Liver (tissue), 3 donors: ENCODE measurements at regions not wholly inside any gene's neighbourhood (a gene's known extent, or its start where the extent isn't known, plus 50 kb on each side); places are given as distances from the start of the nearest gene placed in this dataset.

Experiments
- ATF3 ChIP-seq: IDR thresholded peaks from 2 replicates; pipeline ENCODE4 v1.6.1; 2016; ENCODE audit warnings: antibody characterized with exemption
- CTCF ChIP-seq: fragments of 150-350 bp; IDR thresholded peaks from 2 replicates; pipeline ENCODE4 v1.5.1; 2017; ENCODE audit warnings: improper control_type of control experiment, low read depth, low read length; ENCODE audit not compliant: missing input control
- FOXA1 ChIP-seq: IDR thresholded peaks from 2 replicates; pipeline ENCODE4 v1.6.1; 2016; ENCODE audit warnings: antibody characterized with exemption
- HNF4A ChIP-seq, 2 donors: conservative IDR thresholded peaks; 2 replicates each; pipeline ENCODE4 v1.6.1; 2016; ENCODE audit warnings: antibody characterized with exemption in 2 of 2, mild to moderate bottlenecking in 2 of 2
- JUND ChIP-seq, 2 donors: IDR thresholded peaks; 2 replicates each; pipeline ENCODE4 v1.6.1; 2016; ENCODE audit warnings: antibody characterized with exemption in 2 of 2
- MAX ChIP-seq: IDR thresholded peaks from 2 replicates; pipeline ENCODE4 v1.6.1; 2016; ENCODE audit warnings: antibody characterized with exemption
- RAD21 ChIP-seq, 2 donors: IDR thresholded peaks; 2 replicates each; pipeline ENCODE4 v1.6.1; 2016; ENCODE audit warnings: antibody characterized with exemption in 2 of 2, mild to moderate bottlenecking in 2 of 2
- REST ChIP-seq: IDR thresholded peaks from 2 replicates; pipeline ENCODE4 v1.6.1; 2016; ENCODE audit warnings: antibody characterized with exemption, mild to moderate bottlenecking
- RXRA ChIP-seq, 2 donors: IDR thresholded peaks; 2 replicates each; pipeline ENCODE4 v1.6.1; 2017 to 2018; ENCODE audit warnings: antibody characterized with exemption in 2 of 2, mild to moderate bottlenecking in 1 of 2
- SP1 ChIP-seq: IDR thresholded peaks from 2 replicates; pipeline ENCODE4 v1.6.1; 2018; ENCODE audit warnings: antibody characterized with exemption, mild to moderate bottlenecking
- TAF1 ChIP-seq: conservative IDR thresholded peaks from 2 replicates; pipeline ENCODE4 v1.6.1; 2016; ENCODE audit warnings: antibody characterized with exemption, mild to moderate bottlenecking
- YY1 ChIP-seq: IDR thresholded peaks from 2 replicates; pipeline ENCODE4 v1.6.1; 2016; ENCODE audit warnings: antibody characterized with exemption, mild to moderate bottlenecking
- donor health status: healthy.
- donor health status: healthy.

GRCh38 chr19:22526661-22527272 lies 104.6 kb upstream of the ZNF98 start:
- TF ChIP-seq JUND (IDR thresholded peaks at IDR 0.05) (no peak), CTCF (no peak), REST (no peak), SP1 (no peak), TAF1 (no peak), MAX (no peak), RAD21 (IDR thresholded peaks at IDR 0.05) (no peak), HNF4A (conservative IDR thresholded peaks at IDR 0.05) (no peak), YY1 (no peak), RXRA (IDR thresholded peaks at IDR 0.05) (no peak), ATF3 (no peak), FOXA1 (no peak)
